Endothelial cell of umbilical vein (primary cell): ENCODE measurements at regions not wholly inside any gene's neighbourhood (a gene's known extent, or its start where the extent isn't known, plus 50 kb on each side); places are given as distances from the start of the nearest gene placed in this dataset.

ENCODE experiments used
- BruUV-seq: library from RNA; stranded (reverse); fragments of 400-500 nt; replicated peaks from 2 replicates; lab custom pipeline; 2021; lab: Mats Ljungman, UMichigan
- CTCF ChIA-PET: fragments of 300-600, 350-600 bp; sonication (Branson Sonifier 250); formaldehyde crosslinking; loops from one replicate; lab custom pipeline; 2021; ENCODE audit warnings: antibody characterized with exemption, inconsistent platforms; lab: Charles Lee
- POLR2A ChIA-PET: fragments of 300-600, 350-600 bp; sonication (Branson Sonifier 250); formaldehyde crosslinking; loops from one replicate; lab custom pipeline; 2021; ENCODE audit warnings: antibody characterized with exemption, inconsistent platforms; lab: Charles Lee
- DNase-seq: peaks from one replicate; pipeline ENCODE4 v3.0.0-alpha.2; 2011; ENCODE audit warnings: low read depth, low spot score
- FAIRE-seq: peaks from 2 replicates; lab custom pipeline; 2011; peaks lifted over from hg19 to GRCh38; lab: Jason Lieb, UNC
- H2AFZ ChIP-seq: 2 replicates; pipeline ENCODE4 v1.6.0; 2012; ENCODE audit warnings: low read depth, low read length, control low read depth, inconsistent platforms
- H3K27ac ChIP-seq: 2 replicates; pipeline ENCODE4 v1.5.1; 2011; ENCODE audit warnings: low read depth, mild to moderate bottlenecking, control low read depth, low read length, moderate library complexity; ENCODE audit not compliant: insufficient read depth
- H3K27me3 ChIP-seq, 2 experiments: 2 replicates each; pipeline versions ENCODE4 v1.6.0 to v1.6.1; 2011; ENCODE audit warnings: low read length in 2 of 2, mixed read lengths in 1 of 2; ENCODE audit not compliant: control insufficient read depth in 2 of 2, insufficient read depth in 2 of 2
- H3K36me3 ChIP-seq, 2 experiments: 2 replicates in 1 of 2; 3 replicates in 1 of 2; pipeline ENCODE4 v1.5.1; 2011; ENCODE audit warnings: low read length in 2 of 2, mild to moderate bottlenecking in 1 of 2, moderate library complexity in 1 of 2; ENCODE audit not compliant: control insufficient read depth in 2 of 2, insufficient read depth in 2 of 2; ENCODE audit errors: extremely low read depth in 1 of 2
- H3K4me1 ChIP-seq: 3 replicates; pipeline ENCODE4 v1.5.1; 2011; ENCODE audit warnings: mild to moderate bottlenecking, low read length; ENCODE audit not compliant: control insufficient read depth, insufficient read depth; ENCODE audit errors: extremely low read depth
- H3K4me2 ChIP-seq: 2 replicates; pipeline ENCODE4 v1.6.1; 2011; ENCODE audit warnings: low read length, control low read depth, mixed read lengths; ENCODE audit not compliant: insufficient read depth
- H3K4me3 ChIP-seq, 3 experiments: fragments of 200-600 bp in 1 of 3; sonication (generic), shearing (Covaris generic) in 1 of 3; replicated peaks in 1 of 3; 2 replicates each; pipeline ENCODE4 v1.5.1; 2011 to 2016; ENCODE audit warnings: control low read depth in 3 of 3, low read length in 3 of 3, mild to moderate bottlenecking in 2 of 3, inconsistent platforms in 1 of 3, low read depth in 1 of 3, moderate library complexity in 1 of 3; ENCODE audit not compliant: insufficient read depth in 1 of 3
- H3K79me2 ChIP-seq: 2 replicates; pipeline ENCODE4 v1.6.0; 2012; ENCODE audit warnings: low read length, inconsistent platforms; ENCODE audit not compliant: control insufficient read depth, insufficient read depth
- H3K9ac ChIP-seq: replicated peaks from 2 replicates; pipeline ENCODE3; 2011; ENCODE audit warnings: low read length, control low read depth; ENCODE audit not compliant: insufficient read depth; ENCODE audit errors: extremely low read depth
- H3K9me1 ChIP-seq: replicated peaks from 3 replicates; pipeline ENCODE4 v1.6.0; 2011; ENCODE audit warnings: mild to moderate bottlenecking, low read length; ENCODE audit not compliant: control insufficient read depth, insufficient read depth; ENCODE audit errors: extremely low read depth
- H3K9me3 ChIP-seq: replicated peaks from 2 replicates; pipeline ENCODE4 v1.5.1; 2012; ENCODE audit warnings: low read length, inconsistent platforms; ENCODE audit not compliant: control insufficient read depth, insufficient read depth
- H4K20me1 ChIP-seq: replicated peaks from 2 replicates; pipeline ENCODE3; 2011; ENCODE audit warnings: mild to moderate bottlenecking, low read length; ENCODE audit not compliant: control insufficient read depth, insufficient read depth; ENCODE audit errors: extremely low read depth
- CTCF ChIP-seq, 2 donors: IDR thresholded peaks; 1 replicate in 1 of 2; 2 replicates in 1 of 2; pipeline ENCODE4 v1.5.1; 2011; ENCODE audit warnings: low read length in 2 of 2, mild to moderate bottlenecking in 2 of 2, moderate library complexity in 2 of 2, control low read depth in 1 of 2, inconsistent platforms in 1 of 2, low read depth in 1 of 2; ENCODE audit not compliant: insufficient read depth in 1 of 2; ENCODE audit errors: extremely low read depth in 1 of 2
- EZH2 ChIP-seq: IDR thresholded peaks from 2 replicates; pipeline ENCODE4 v1.6.1; 2012; ENCODE audit warnings: borderline replicate concordance, low read depth, mild to moderate bottlenecking, moderate library complexity, low read length, inconsistent platforms; ENCODE audit not compliant: severe bottlenecking
- FOS ChIP-seq: IDR thresholded peaks from 2 replicates; pipeline ENCODE4 v1.6.1; 2011; ENCODE audit warnings: mild to moderate bottlenecking, low read length, moderate library complexity, borderline replicate concordance; ENCODE audit not compliant: insufficient read depth
- GATA2 ChIP-seq: IDR thresholded peaks from 2 replicates; pipeline ENCODE4 v1.7.0; 2011; ENCODE audit warnings: low read depth, mild to moderate bottlenecking, moderate library complexity, mixed read lengths, low read length; ENCODE audit not compliant: insufficient read length, insufficient read depth
- JUN ChIP-seq: IDR thresholded peaks from 2 replicates; pipeline ENCODE4 v1.6.1; 2011; ENCODE audit warnings: borderline replicate concordance, low read depth; ENCODE audit not compliant: insufficient read length, insufficient read depth
- MAX ChIP-seq: IDR thresholded peaks from 2 replicates; pipeline ENCODE4 v1.6.1; 2011; ENCODE audit not compliant: insufficient read depth, insufficient read length
- MYC ChIP-seq: IDR thresholded peaks from one replicate; pipeline ENCODE4 v1.6.1; 2011; ENCODE audit warnings: mild to moderate bottlenecking, low read depth, low read length
- POLR2A ChIP-seq: IDR thresholded peaks from 2 replicates; pipeline ENCODE4 v1.6.1; 2012; ENCODE audit warnings: low read depth, mild to moderate bottlenecking, control low read depth, low read length
- POLR2AphosphoS5 ChIP-seq: IDR thresholded peaks from 2 replicates; pipeline ENCODE4 v1.6.1; 2012; ENCODE audit warnings: low read depth, mild to moderate bottlenecking, control low read depth, low read length, moderate library complexity; ENCODE audit not compliant: insufficient read depth
- dilution Hi-C: fragments of 300-500 bp; cut with MboI; formaldehyde crosslinking; loops from one replicate; pipeline ENCODE4 v1.15.0; 2019; ENCODE audit warnings: low sequenced_read_pairs; ENCODE audit not compliant: extremely low pct_ligation_motif_present
- intact Hi-C: fragments of 100-400 bp; cut with micrococcal nuclease; formaldehyde crosslinking; loops from one replicate; pipeline ENCODE4 v1.10.0; 2022

GRCh38 chr9:115367321-115367720 lies 249.4 kb upstream of the TNC start:
- no peaks in the 10 kb centered on the region for H3K36me3 ChIP-seq
- no peak overlapping the region for H3K9ac ChIP-seq
- H3K27me3 ChIP-seq: no peaks in the 10 kb centered on the region
- no TSS peak for BruUV-seq
- FAIRE-seq (no peak), DNase-seq (no peak)
- no peaks in the 10 kb centered on the region for H3K4me1 ChIP-seq
- no peak overlapping the region for H2AFZ ChIP-seq
- no peak overlapping the region for H3K27ac ChIP-seq
- no peaks in the 10 kb centered on the region for H3K79me2 ChIP-seq
- intact Hi-C loops (no loop called here), dilution Hi-C loops (no loop called here)
- no peaks in the 10 kb centered on the region for H3K9me3 ChIP-seq
- no peak overlapping the region for H3K4me2 ChIP-seq
- no peak overlapping the region for H3K4me3 ChIP-seq
- H4K20me1 ChIP-seq: no peaks in the 10 kb centered on the region
- POLR2A ChIA-PET: no interaction called here
- TF ChIP-seq JUN (no peak), MYC (no peak), POLR2AphosphoS5 (no peak), CTCF (IDR thresholded peaks at IDR 0.05; ENCODE audit: extremely low read depth in 1 of 2, insufficient read depth in 1 of 2, low read depth in 1 of 2, low read length in 2 of 2) (no peak), EZH2 (no peak), MAX (no peak), FOS (no peak), GATA2 (no peak), POLR2A (no peak)
- H3K9me1 ChIP-seq: no peaks in the 10 kb centered on the region
- CTCF ChIA-PET: no interaction called here
